PC-3 (cell line): ENCODE measurements at regions not wholly inside any gene's neighbourhood (a gene's known extent, or its start where the extent isn't known, plus 50 kb on each side); places are given as distances from the start of the nearest gene placed in this dataset.

Experiments used
- ATAC-seq: fragments of 200-7000 bp; cut with Tn5 transposase; 2 replicates; pipeline ENCODE4 v1.9.1; 2020; ENCODE audit warnings: mild to moderate bottlenecking, moderate library complexity
- BruUV-seq: library from RNA; stranded (reverse); fragments of 400-500 nt; replicated peaks from 2 replicates; lab custom pipeline; 2021; lab: Mats Ljungman, UMichigan
- CTCF ChIA-PET: fragments of 300-600 bp; sonication (Branson Sonifier 250); formaldehyde crosslinking; loops from one replicate; lab custom pipeline; 2022; ENCODE audit warnings: antibody characterized with exemption; lab: Charles Lee
- POLR2A ChIA-PET: fragments of 300-600 bp; sonication (Branson Sonifier 250); formaldehyde crosslinking; loops from one replicate; lab custom pipeline; 2022; ENCODE audit warnings: antibody characterized with exemption; ENCODE audit not compliant: unreplicated experiment; lab: Charles Lee
- DNase-seq: peaks from one replicate; pipeline ENCODE4 v3.0.0-alpha.2; 2015
- H2AFZ ChIP-seq: fragments of 300-600 bp; sonication (generic); 2 replicates; pipeline ENCODE4 v1.6.0; 2016; ENCODE audit warnings: antibody characterized with exemption, low read length
- H3F3A ChIP-seq: fragments of 300-600 bp; sonication (generic); one replicate; pipeline ENCODE4 v1.6.0; 2017; ENCODE audit warnings: antibody characterized with exemption, low read length, control low read depth, mild to moderate bottlenecking; ENCODE audit not compliant: unreplicated experiment
- H3K27ac ChIP-seq: fragments of 300-600 bp; sonication (generic); 2 replicates; pipeline ENCODE4 v1.5.1; 2016; ENCODE audit warnings: mild to moderate bottlenecking, low read length
- H3K27me3 ChIP-seq: fragments of 300-600 bp; sonication (generic); 2 replicates; pipeline ENCODE4 v1.6.1; 2016; ENCODE audit warnings: low read length, mixed read lengths
- H3K36me3 ChIP-seq: fragments of 300-600 bp; sonication (generic); 2 replicates; pipeline ENCODE4 v1.6.1; 2016; ENCODE audit warnings: low read depth, mixed run types, low read length, mixed read lengths
- H3K4me1 ChIP-seq: fragments of 300-600 bp; sonication (generic); 2 replicates; pipeline ENCODE4 v1.5.1; 2016; ENCODE audit warnings: low read length; ENCODE audit not compliant: insufficient read depth
- H3K4me2 ChIP-seq: fragments of 300-600 bp; sonication (generic); 2 replicates; pipeline ENCODE4 v1.6.0; 2016; ENCODE audit warnings: low read length
- H3K4me3 ChIP-seq: fragments of 300-600 bp; sonication (generic); 2 replicates; pipeline ENCODE4 v1.5.1; 2016; ENCODE audit warnings: mild to moderate bottlenecking, low read length, mixed read lengths
- H3K79me2 ChIP-seq: fragments of 300-600 bp; sonication (generic); 2 replicates; pipeline ENCODE4 v1.6.1; 2017; ENCODE audit warnings: low read length, mixed read lengths
- H3K9ac ChIP-seq: fragments of 300-600 bp; sonication (generic); 2 replicates; pipeline ENCODE4 v1.6.0; 2016; ENCODE audit warnings: mild to moderate bottlenecking, low read length
- H3K9me2 ChIP-seq: fragments of 300-600 bp; sonication (generic); replicated peaks from 2 replicates; pipeline ENCODE4 v1.6.1; 2016; ENCODE audit warnings: mixed run types, low read length, mixed read lengths
- H3K9me3 ChIP-seq: fragments of 300-600 bp; sonication (generic); 2 replicates; pipeline ENCODE4 v1.6.1; 2016; ENCODE audit warnings: low read length, mixed read lengths
- H4K20me1 ChIP-seq: fragments of 300-600 bp; sonication (generic); 2 replicates; pipeline ENCODE4 v1.6.1; 2016; ENCODE audit warnings: low read length, mixed read lengths
- EZH2 ChIP-seq: fragments of 300-600 bp; sonication (generic); IDR thresholded peaks from one replicate; pipeline ENCODE4 v1.6.1; 2017; ENCODE audit warnings: antibody characterized with exemption, mild to moderate bottlenecking, low read length; ENCODE audit not compliant: unreplicated experiment
- EZH2phosphoT487 ChIP-seq: fragments of 300-600 bp; sonication (generic); IDR thresholded peaks from 2 replicates; pipeline ENCODE4 v1.6.1; 2018; ENCODE audit warnings: mild to moderate bottlenecking, antibody characterized with exemption, low read length, borderline replicate concordance
- intact Hi-C: fragments of 100-400 bp; cut with micrococcal nuclease; formaldehyde crosslinking; loops from 2 replicates; pipeline ENCODE4 v1.9.0; 2023
- TF ChIP-seq, protein P1 (sequence below): fragments of 300-600 bp; sonication (generic); conservative IDR thresholded peaks from 2 replicates; pipeline ENCODE4 v1.5.1; 2017; ENCODE audit warnings: antibody characterized with exemption, low read depth, mild to moderate bottlenecking, low read length

DNA sequence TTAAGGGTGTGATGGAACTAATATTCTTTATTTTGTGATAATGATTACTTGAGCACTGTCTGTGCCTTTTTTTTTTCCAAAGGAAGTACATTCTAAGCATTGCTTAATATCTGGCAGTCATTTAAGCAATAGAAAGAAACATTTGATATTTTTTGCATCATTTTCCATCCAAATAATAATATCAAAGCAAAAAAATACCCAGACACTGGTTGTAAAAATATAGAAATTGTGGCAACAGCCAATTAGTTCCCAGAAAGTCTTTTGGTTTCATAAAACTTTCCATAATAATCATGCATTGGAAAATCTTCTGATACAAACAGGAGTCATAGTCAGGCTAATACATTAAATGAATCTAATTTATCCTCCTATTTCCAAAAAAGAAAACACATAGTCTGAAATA lies 629.3 kb upstream of the ADAMTS5 start:
- H3K36me3 ChIP-seq, result no peaks in the 10 kb centered on the region
- no peaks in the 10 kb centered on the region for H3K79me2 ChIP-seq
- H3K4me2 ChIP-seq, result no peak overlapping the region
- H3K4me1 ChIP-seq, result no peaks in the 10 kb centered on the region
- H3K27me3 ChIP-seq, result no peaks in the 10 kb centered on the region
- ChIA-PET CTCF (no interaction called here), POLR2A (no interaction called here)
- H3K9me2 ChIP-seq, result no peaks in the 10 kb centered on the region
- no peak for ATAC-seq
- intact Hi-C loops, result no loop called here
- TF ChIP-seq, protein P1, sequence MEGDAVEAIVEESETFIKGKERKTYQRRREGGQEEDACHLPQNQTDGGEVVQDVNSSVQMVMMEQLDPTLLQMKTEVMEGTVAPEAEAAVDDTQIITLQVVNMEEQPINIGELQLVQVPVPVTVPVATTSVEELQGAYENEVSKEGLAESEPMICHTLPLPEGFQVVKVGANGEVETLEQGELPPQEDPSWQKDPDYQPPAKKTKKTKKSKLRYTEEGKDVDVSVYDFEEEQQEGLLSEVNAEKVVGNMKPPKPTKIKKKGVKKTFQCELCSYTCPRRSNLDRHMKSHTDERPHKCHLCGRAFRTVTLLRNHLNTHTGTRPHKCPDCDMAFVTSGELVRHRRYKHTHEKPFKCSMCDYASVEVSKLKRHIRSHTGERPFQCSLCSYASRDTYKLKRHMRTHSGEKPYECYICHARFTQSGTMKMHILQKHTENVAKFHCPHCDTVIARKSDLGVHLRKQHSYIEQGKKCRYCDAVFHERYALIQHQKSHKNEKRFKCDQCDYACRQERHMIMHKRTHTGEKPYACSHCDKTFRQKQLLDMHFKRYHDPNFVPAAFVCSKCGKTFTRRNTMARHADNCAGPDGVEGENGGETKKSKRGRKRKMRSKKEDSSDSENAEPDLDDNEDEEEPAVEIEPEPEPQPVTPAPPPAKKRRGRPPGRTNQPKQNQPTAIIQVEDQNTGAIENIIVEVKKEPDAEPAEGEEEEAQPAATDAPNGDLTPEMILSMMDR, result no peak
- TF ChIP-seq EZH2phosphoT487, result no peak
- no peak for TF ChIP-seq EZH2
- H3K9ac ChIP-seq, result no peak overlapping the region
- no peaks in the 10 kb centered on the region for H3K9me3 ChIP-seq
- no peak for DNase-seq
- no peak overlapping the region for H3K27ac ChIP-seq
- H2AFZ ChIP-seq, result no peak overlapping the region
- H3K4me3 ChIP-seq, result no peak overlapping the region
- no peaks in the 10 kb centered on the region for H4K20me1 ChIP-seq
- no peaks in the 10 kb centered on the region for H3F3A ChIP-seq
- no TSS peak for BruUV-seq

DNA sequence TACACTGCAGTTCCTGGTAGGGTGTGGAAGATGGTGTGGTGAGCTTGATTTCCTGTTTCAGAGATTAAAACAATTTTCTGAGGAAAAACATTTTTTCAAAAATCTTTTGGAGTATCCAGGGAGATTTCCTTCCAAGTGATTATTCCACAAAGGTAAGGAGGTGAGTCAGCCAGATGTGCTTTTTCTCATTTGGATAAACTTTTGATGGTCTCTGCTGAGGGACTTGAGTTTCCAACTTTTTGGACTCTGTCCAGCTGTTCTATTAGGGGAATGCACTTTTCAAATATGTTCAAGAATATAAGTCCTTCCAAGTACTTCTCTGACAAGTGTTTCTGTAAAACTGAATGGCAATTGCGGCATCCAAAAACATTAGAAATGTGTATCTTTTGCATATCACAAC lies 628.8 kb upstream of the ADAMTS5 start:
- no TSS peak for BruUV-seq
- CTCF ChIA-PET, result no interaction called here
- H2AFZ ChIP-seq, result no peak overlapping the region
- H3K9ac ChIP-seq, result no peak overlapping the region
- ATAC-seq (no peak), DNase-seq (no peak)
- H3F3A ChIP-seq, result no peaks in the 10 kb centered on the region
- no peaks in the 10 kb centered on the region for H4K20me1 ChIP-seq
- no peaks in the 10 kb centered on the region for H3K79me2 ChIP-seq
- H3K36me3 ChIP-seq, result no peaks in the 10 kb centered on the region
- no peak overlapping the region for H3K27ac ChIP-seq
- POLR2A ChIA-PET, result no interaction called here
- H3K27me3 ChIP-seq, result no peaks in the 10 kb centered on the region
- no peaks in the 10 kb centered on the region for H3K9me3 ChIP-seq
- H3K4me3 ChIP-seq, result no peak overlapping the region
- no peaks in the 10 kb centered on the region for H3K4me1 ChIP-seq
- intact Hi-C loops, result no loop called here
- no peaks in the 10 kb centered on the region for H3K9me2 ChIP-seq
- TF ChIP-seq EZH2, result no peak
- TF ChIP-seq, protein P1, result no peak
- TF ChIP-seq EZH2phosphoT487, result no peak
- H3K4me2 ChIP-seq, result no peak overlapping the region

DNA sequence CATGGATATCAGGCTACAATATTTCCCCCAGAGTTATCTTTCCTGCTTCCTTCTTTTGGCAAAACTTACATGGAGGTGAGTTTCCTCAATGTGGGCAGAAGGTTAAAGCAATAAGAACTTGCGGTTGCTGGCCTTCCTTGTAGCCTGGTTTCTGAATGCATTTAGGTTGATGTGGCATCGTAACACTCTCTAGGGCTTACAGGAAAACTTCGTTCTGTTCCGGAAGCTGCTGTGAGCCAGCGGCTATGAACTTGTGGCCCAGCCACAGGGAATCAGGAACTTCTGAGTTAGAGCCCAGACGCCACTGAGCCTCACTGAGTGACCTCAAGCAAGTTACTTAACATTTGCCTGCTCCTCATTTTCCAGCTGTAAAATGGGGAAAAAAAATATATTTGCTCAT lies 623.4 kb upstream of the ADAMTS5 start:
- intact Hi-C loops, result no loop called here
- ATAC-seq, result no peak
- CTCF ChIA-PET, result no interaction called here

More for the DNA sequence above, 623.4 kb upstream of the ADAMTS5 start:
- Histone ChIP-seq H3K9ac (no peak overlapping the region), H3K79me2 (no peaks in the 10 kb centered on the region), H3K4me2 (no peak overlapping the region), H3K9me2 (no peaks in the 10 kb centered on the region), H3K4me1 (no peaks in the 10 kb centered on the region), H3K27me3 (no peaks in the 10 kb centered on the region), H3F3A (no peaks in the 10 kb centered on the region), H3K27ac (no peak overlapping the region), H4K20me1 (no peaks in the 10 kb centered on the region), H3K9me3 (no peaks in the 10 kb centered on the region), H3K36me3 (no peaks in the 10 kb centered on the region), H2AFZ (no peak overlapping the region), H3K4me3 (no peak overlapping the region)
- DNase-seq, result peak; percentile 20
- no TSS peak for BruUV-seq
- TF ChIP-seq EZH2phosphoT487 (no peak), EZH2 (no peak)
- TF ChIP-seq, protein P1, result no peak
- POLR2A ChIA-PET, result no interaction called here
